ENCODE measurements at regions not wholly inside any gene's neighbourhood (a gene's known extent, or its start where the extent isn't known, plus 50 kb on each side); places are given as distances from the start of the nearest gene placed in this dataset.

GRCh38 chr11:127448101-127448500, 447.5 kb upstream of the KIRREL3 start:
- Histone ChIP-seq H3K27ac (no peak overlapping the region), H3K27me3 (no peaks in the 10 kb centered on the region), H3K36me3 (no peaks in the 10 kb centered on the region), H3K4me3 (no peak overlapping the region), H3K4me1 (no peaks in the 10 kb centered on the region), H3K9me3 (no peaks in the 10 kb centered on the region)
- ATAC-seq (peak; percentile 34), DNase-seq (no peak)
- intact Hi-C loops (cut with DNase I): no loop called here
- TF ChIP-seq CTCF (IDR thresholded peaks at IDR 0.05): no peak

- H3K27ac ChIP-seq: no peak overlapping the region
- no peaks in the 10 kb centered on the region for H3K27me3 ChIP-seq
- no peaks in the 10 kb centered on the region for H3K36me3 ChIP-seq
- DNase-seq (no peak), ATAC-seq (no peak)
- H3K4me1 ChIP-seq: no peaks in the 10 kb centered on the region
- no peak for TF ChIP-seq CTCF (IDR thresholded peaks at IDR 0.05)
- H3K9me3 ChIP-seq: no peaks in the 10 kb centered on the region
- intact Hi-C loops (cut with DNase I): no loop called here
- no peak overlapping the region for H3K4me3 ChIP-seq
Measured at GRCh38 chr11:127445476-127445875, 444.9 kb upstream of the KIRREL3 start.

GRCh38 chr11:127443297-127443696, 442.7 kb upstream of the KIRREL3 start:
- Histone ChIP-seq H3K4me3 (no peak overlapping the region), H3K27me3 (no peaks in the 10 kb centered on the region), H3K4me1 (no peaks in the 10 kb centered on the region), H3K36me3 (no peaks in the 10 kb centered on the region), H3K27ac (no peak overlapping the region), H3K9me3 (no peaks in the 10 kb centered on the region)
- no peak for TF ChIP-seq CTCF (IDR thresholded peaks at IDR 0.05)
- ATAC-seq (no peak), DNase-seq (no peak)
- intact Hi-C loops (cut with DNase I): no loop called here

GRCh38 chr11:127440616-127441015, 440.0 kb upstream of the KIRREL3 start:
- H3K4me1 ChIP-seq: no peaks in the 10 kb centered on the region
- no peak for DNase-seq
- no peaks in the 10 kb centered on the region for H3K9me3 ChIP-seq
- no peaks in the 10 kb centered on the region for H3K36me3 ChIP-seq
- H3K27me3 ChIP-seq: no peaks in the 10 kb centered on the region
- no peak for ATAC-seq
- H3K4me3 ChIP-seq: no peak overlapping the region
- intact Hi-C loops (cut with DNase I): no loop called here
- TF ChIP-seq CTCF (IDR thresholded peaks at IDR 0.05): no peak
- no peak overlapping the region for H3K27ac ChIP-seq

GRCh38 chr11:127425281-127425680, 424.7 kb upstream of the KIRREL3 start:
- no peak for ATAC-seq
- no peak for DNase-seq
- Histone ChIP-seq H3K4me1 (no peaks in the 10 kb centered on the region), H3K4me3 (no peak overlapping the region), H3K9me3 (no peaks in the 10 kb centered on the region), H3K36me3 (no peaks in the 10 kb centered on the region), H3K27ac (no peak overlapping the region), H3K27me3 (no peaks in the 10 kb centered on the region)
- intact Hi-C loops (cut with DNase I): no loop called here
- no peak for TF ChIP-seq CTCF (IDR thresholded peaks at IDR 0.05)

- Histone ChIP-seq H3K27me3 (no peaks in the 10 kb centered on the region), H3K9me3 (no peaks in the 10 kb centered on the region), H3K36me3 (no peaks in the 10 kb centered on the region), H3K4me3 (no peak overlapping the region), H3K27ac (no peak overlapping the region), H3K4me1 (no peaks in the 10 kb centered on the region)
- ATAC-seq (no peak), DNase-seq (no peak)
- TF ChIP-seq CTCF (IDR thresholded peaks at IDR 0.05): no peak
- intact Hi-C loops (cut with DNase I): no loop called here
Measured at GRCh38 chr11:127424661-127425060, 424.1 kb upstream of the KIRREL3 start.
